ENCODE measurements at regions not wholly inside any gene's neighbourhood (a gene's known extent, or its start where the extent isn't known, plus 50 kb on each side); places are given as distances from the start of the nearest gene placed in this dataset.

DNA sequence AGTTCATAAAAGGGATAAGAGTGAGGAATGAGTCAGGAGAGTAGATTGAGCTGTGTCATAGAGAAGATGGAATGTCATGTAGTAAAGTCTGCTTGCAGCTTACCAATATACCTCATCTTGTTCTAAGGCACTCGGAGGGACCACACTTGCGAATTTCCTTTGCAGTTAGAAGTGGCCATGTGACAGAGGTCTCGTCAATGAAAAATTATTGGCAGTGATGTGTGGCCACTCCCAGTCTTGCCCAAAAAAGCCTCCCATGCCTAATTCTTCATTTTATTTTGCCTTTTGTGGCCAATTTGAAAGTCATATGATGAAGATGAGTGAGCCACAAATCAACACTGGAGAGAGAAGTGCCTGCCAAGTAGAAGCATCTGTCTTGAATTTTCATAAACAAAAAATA, 465.6 kb upstream of the ZNF385D start:
- H3K4me3 ChIP-seq (ENCODE audit: low read length), result no peak overlapping the region
- no peaks in the 10 kb centered on the region for H3K4me1 ChIP-seq (ENCODE audit: insufficient read depth, low read length)
- H3K27ac ChIP-seq (ENCODE audit: low read depth in 1 of 2, low read length in 2 of 2), result no peak overlapping the region
- H3K36me3 ChIP-seq (ENCODE audit: insufficient read depth, low read length), result no peaks in the 10 kb centered on the region
- intact Hi-C loops (cut with DNase I, micrococcal nuclease), result no loop called here
- H3K36me3 Mint-ChIP-seq (ENCODE audit: low read depth), result no peaks in the 10 kb centered on the region
- no peak overlapping the region for H3K4me3 Mint-ChIP-seq
- ChIA-PET CTCF (no interaction called here), POLR2A (no interaction called here)
- H3K27ac Mint-ChIP-seq, result no peak overlapping the region
- peaks cover 0 to 4% of the 10 kb centered on the region in 2 experiments for H3K9me3 ChIP-seq (ENCODE audit: control insufficient read depth in 1 of 2, insufficient read depth in 1 of 2, low read length in 2 of 2)
- no peak for DNase-seq
- ATAC-seq (ENCODE audit: poor library complexity), result no peak
- H3K4me1 Mint-ChIP-seq (ENCODE audit: low read depth), result no peaks in the 10 kb centered on the region
- no peaks in the 10 kb centered on the region for H3K27me3 Mint-ChIP-seq
- no peaks in the 10 kb centered on the region for H3K9me3 Mint-ChIP-seq
- TF ChIP-seq, protein P1, sequence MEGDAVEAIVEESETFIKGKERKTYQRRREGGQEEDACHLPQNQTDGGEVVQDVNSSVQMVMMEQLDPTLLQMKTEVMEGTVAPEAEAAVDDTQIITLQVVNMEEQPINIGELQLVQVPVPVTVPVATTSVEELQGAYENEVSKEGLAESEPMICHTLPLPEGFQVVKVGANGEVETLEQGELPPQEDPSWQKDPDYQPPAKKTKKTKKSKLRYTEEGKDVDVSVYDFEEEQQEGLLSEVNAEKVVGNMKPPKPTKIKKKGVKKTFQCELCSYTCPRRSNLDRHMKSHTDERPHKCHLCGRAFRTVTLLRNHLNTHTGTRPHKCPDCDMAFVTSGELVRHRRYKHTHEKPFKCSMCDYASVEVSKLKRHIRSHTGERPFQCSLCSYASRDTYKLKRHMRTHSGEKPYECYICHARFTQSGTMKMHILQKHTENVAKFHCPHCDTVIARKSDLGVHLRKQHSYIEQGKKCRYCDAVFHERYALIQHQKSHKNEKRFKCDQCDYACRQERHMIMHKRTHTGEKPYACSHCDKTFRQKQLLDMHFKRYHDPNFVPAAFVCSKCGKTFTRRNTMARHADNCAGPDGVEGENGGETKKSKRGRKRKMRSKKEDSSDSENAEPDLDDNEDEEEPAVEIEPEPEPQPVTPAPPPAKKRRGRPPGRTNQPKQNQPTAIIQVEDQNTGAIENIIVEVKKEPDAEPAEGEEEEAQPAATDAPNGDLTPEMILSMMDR (IDR thresholded peaks at IDR 0.05), result no peak
- H3K27me3 ChIP-seq (ENCODE audit: control insufficient read depth in 1 of 2, insufficient read depth in 2 of 2, low read length in 2 of 2), result no peaks in the 10 kb centered on the region

DNA sequence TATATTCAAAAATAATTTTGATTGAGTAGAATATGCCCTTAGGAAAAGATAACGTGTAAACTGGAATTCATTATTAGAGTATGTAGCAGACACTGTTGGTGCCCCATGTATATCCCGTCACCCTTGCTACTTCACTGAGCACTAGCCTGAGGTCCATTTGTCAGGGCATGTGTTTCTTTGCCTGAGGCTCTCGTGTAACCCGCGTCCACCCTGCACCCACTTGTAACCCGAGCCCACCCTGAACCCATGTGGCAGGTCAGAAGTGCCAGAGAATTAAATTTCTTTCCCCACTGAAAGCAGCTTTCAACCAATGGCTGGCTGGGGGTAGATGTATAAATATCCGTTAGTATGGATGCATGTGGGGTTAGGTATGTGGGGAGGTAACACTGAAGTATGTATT, 474.2 kb upstream of the ZNF385D start:
- H3K36me3 Mint-ChIP-seq (ENCODE audit: low read depth), result no peaks in the 10 kb centered on the region
- Histone ChIP-seq H3K4me3 (ENCODE audit: low read length) (no peak overlapping the region), H3K4me1 (ENCODE audit: insufficient read depth, low read length) (no peaks in the 10 kb centered on the region), H3K36me3 (ENCODE audit: insufficient read depth, low read length) (no peaks in the 10 kb centered on the region), H3K27ac (ENCODE audit: low read depth in 1 of 2, low read length in 2 of 2) (no peak overlapping the region), H3K9me3 (ENCODE audit: control insufficient read depth in 1 of 2, insufficient read depth in 1 of 2, low read length in 2 of 2) (no peaks in the 10 kb centered on the region), H3K27me3 (ENCODE audit: control insufficient read depth in 1 of 2, insufficient read depth in 2 of 2, low read length in 2 of 2) (no peaks in the 10 kb centered on the region)
- ChIA-PET POLR2A (no interaction called here), CTCF (no interaction called here)
- H3K27ac Mint-ChIP-seq, result no peak overlapping the region
- H3K4me3 Mint-ChIP-seq, result no peak overlapping the region
- intact Hi-C loops (cut with DNase I, micrococcal nuclease), result no loop called here
- ATAC-seq (ENCODE audit: poor library complexity), result no peak
- peaks cover 5% of the 10 kb centered on the region for H3K9me3 Mint-ChIP-seq
- H3K4me1 Mint-ChIP-seq (ENCODE audit: low read depth), result no peaks in the 10 kb centered on the region
- no peak for DNase-seq
- TF ChIP-seq, protein P1 (IDR thresholded peaks at IDR 0.05), result no peak
- H3K27me3 Mint-ChIP-seq, result no peaks in the 10 kb centered on the region

DNA sequence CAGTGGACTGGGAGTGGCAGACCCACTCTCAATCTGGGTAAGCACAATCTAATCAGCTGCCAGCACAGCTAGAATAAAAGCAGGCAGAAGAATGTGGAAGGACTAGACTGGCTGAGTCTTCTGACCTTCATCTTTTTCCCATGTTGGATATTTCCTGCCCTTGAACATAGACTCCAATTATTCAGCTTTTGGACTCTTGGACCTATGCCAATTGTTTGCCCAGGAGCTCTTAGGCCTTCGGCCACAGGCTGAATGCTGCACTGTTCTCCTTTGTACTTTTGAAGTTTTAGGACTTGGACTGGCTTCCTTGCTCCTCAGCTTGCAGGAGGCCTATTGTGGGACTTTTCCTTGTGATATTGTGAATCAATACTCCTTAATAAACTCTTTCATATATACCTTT, 477.7 kb upstream of the ZNF385D start:
- H3K27ac Mint-ChIP-seq, result no peak overlapping the region
- Histone ChIP-seq H3K27ac (ENCODE audit: low read depth in 1 of 2, low read length in 2 of 2) (no peak overlapping the region), H3K36me3 (ENCODE audit: insufficient read depth, low read length) (no peaks in the 10 kb centered on the region), H3K9me3 (ENCODE audit: control insufficient read depth in 1 of 2, insufficient read depth in 1 of 2, low read length in 2 of 2) (no peaks in the 10 kb centered on the region), H3K4me3 (ENCODE audit: low read length) (no peak overlapping the region), H3K4me1 (ENCODE audit: insufficient read depth, low read length) (no peaks in the 10 kb centered on the region), H3K27me3 (ENCODE audit: control insufficient read depth in 1 of 2, insufficient read depth in 2 of 2, low read length in 2 of 2) (no peaks in the 10 kb centered on the region)
- CTCF ChIA-PET, result no interaction called here
- ATAC-seq (ENCODE audit: poor library complexity), result no peak
- DNase-seq, result no peak
- intact Hi-C loops (cut with DNase I, micrococcal nuclease), result no loop called here
- H3K36me3 Mint-ChIP-seq (ENCODE audit: low read depth), result no peaks in the 10 kb centered on the region
- peaks cover 8% of the 10 kb centered on the region for H3K9me3 Mint-ChIP-seq
- H3K4me1 Mint-ChIP-seq (ENCODE audit: low read depth), result no peaks in the 10 kb centered on the region
- TF ChIP-seq, protein P1 (IDR thresholded peaks at IDR 0.05), result no peak
- POLR2A ChIA-PET, result no interaction called here
- no peak overlapping the region for H3K4me3 Mint-ChIP-seq
- H3K27me3 Mint-ChIP-seq, result no peaks in the 10 kb centered on the region

Data from CD4-positive, alpha-beta T cell (primary cell).